Midbrain (tissue), 1 donor: ENCODE measurements at regions not wholly inside any gene's neighbourhood (a gene's known extent, or its start where the extent isn't known, plus 50 kb on each side); places are given as distances from the start of the nearest gene placed in this dataset.

Source experiments
- DNase-seq: peaks from one replicate; lab custom pipeline; 2025; lab: John Stamatoyannopoulos, UW

- DNase-seq, result no peak
These were observed 288.7 kb downstream of the SOX9 start for GRCh38 chr17:72409405-72410002.

- no peak for DNase-seq
These were observed 290.3 kb downstream of the SOX9 start for GRCh38 chr17:72411124-72411563.

- no peak for DNase-seq
These were observed 291.8 kb downstream of the SOX9 start for GRCh38 chr17:72412650-72413076.

GRCh38 chr17:72413077-72414031 lies 292.5 kb downstream of the SOX9 start:
- DNase-seq, result no peak

- DNase-seq, result no peak
These were observed 293.2 kb downstream of the SOX9 start for GRCh38 chr17:72414032-72414396.

- no peak for DNase-seq
These were observed 294.4 kb downstream of the SOX9 start for GRCh38 chr17:72414967-72415853.

- DNase-seq, result peak; percentile 44
These were observed 295.3 kb downstream of the SOX9 start for GRCh38 chr17:72416054-72416675.

- DNase-seq, result no peak
These were observed 296.1 kb downstream of the SOX9 start for GRCh38 chr17:72416905-72417304.

GRCh38 chr17:72417627-72418026 lies 296.8 kb downstream of the SOX9 start:
- DNase-seq, result no peak

- peak; percentile 14 for DNase-seq
These were observed 299.3 kb downstream of the SOX9 start for GRCh38 chr17:72419866-72420774.

- DNase-seq, result no peak
These were observed 299.9 kb downstream of the SOX9 start for GRCh38 chr17:72420775-72421127.

- no peak for DNase-seq
These were observed 300.6 kb downstream of the SOX9 start for GRCh38 chr17:72421128-72422092.

GRCh38 chr17:72422204-72422504 lies 301.3 kb downstream of the SOX9 start:
- no peak for DNase-seq

GRCh38 chr17:72422505-72423285 lies 301.9 kb downstream of the SOX9 start:
- no peak for DNase-seq

GRCh38 chr17:72423286-72423589 lies 302.4 kb downstream of the SOX9 start:
- DNase-seq, result no peak

- no peak for DNase-seq
These were observed 302.9 kb downstream of the SOX9 start for GRCh38 chr17:72423718-72424117.

- DNase-seq, result no peak
These were observed 303.8 kb downstream of the SOX9 start for GRCh38 chr17:72424505-72425117.

GRCh38 chr17:72425133-72425793 lies 304.4 kb downstream of the SOX9 start:
- no peak for DNase-seq
